B cell (primary cell): ENCODE measurements at regions not wholly inside any gene's neighbourhood (a gene's known extent, or its start where the extent isn't known, plus 50 kb on each side); places are given as distances from the start of the nearest gene placed in this dataset.

Experiments
- ATAC-seq: fragments of 200-7000 bp; cut with Tn5 transposase; one replicate; pipeline ENCODE4 v1.10.0; 2021; ENCODE audit warnings: low read depth, mild to moderate bottlenecking, moderate number of reproducible peaks, moderate library complexity
- CTCF ChIA-PET: fragments of 350-600 bp; sonication (Branson Sonifier 250); formaldehyde crosslinking; loops from one replicate; lab custom pipeline; 2021; ENCODE audit warnings: antibody characterized with exemption, inconsistent platforms; lab: Charles Lee
- POLR2A ChIA-PET: fragments of 350-600 bp; sonication (Branson Sonifier 250); formaldehyde crosslinking; loops from one replicate; lab custom pipeline; 2021; ENCODE audit warnings: antibody characterized with exemption; lab: Charles Lee
- DNase-seq: peaks from one replicate; pipeline ENCODE4 v3.0.0; 2013
- H2AFZ ChIP-seq: 2 replicates; pipeline ENCODE4 v1.6.1; 2012; ENCODE audit warnings: mild to moderate bottlenecking, low read depth, low read length; ENCODE audit not compliant: insufficient read depth, poor library complexity, severe bottlenecking
- H3K27ac ChIP-seq, 2 donors: 1 replicate in 1 of 2; 2 replicates in 1 of 2; pipeline ENCODE4 v1.5.1; 2012 to 2013; ENCODE audit warnings: low read length in 2 of 2, mild to moderate bottlenecking in 2 of 2, moderate library complexity in 1 of 2
- H3K27me3 ChIP-seq, 4 experiments: fragments of 200-600 bp in 1 of 4; sonication (generic) in 1 of 4; replicated peaks in 1 of 4; 1 replicate in 2 of 4; 2 replicates in 2 of 4; pipeline versions ENCODE4 v1.6.1 to v1.7.0; 2013 to 2016; ENCODE audit warnings: low read length in 3 of 4, mild to moderate bottlenecking in 2 of 4, mixed read lengths in 1 of 4, moderate library complexity in 1 of 4; ENCODE audit not compliant: insufficient read depth in 4 of 4, control insufficient read depth in 3 of 4; ENCODE audit errors: control extremely low read depth in 1 of 4
- H3K36me3 ChIP-seq, 2 experiments: replicated peaks in 1 of 2; 1 replicate in 1 of 2; 2 replicates in 1 of 2; pipeline versions ENCODE4 v1.6.1 to v1.7.1; 2013; ENCODE audit warnings: low read length in 1 of 2; ENCODE audit not compliant: insufficient read depth in 2 of 2, control insufficient read depth in 1 of 2; ENCODE audit errors: control extremely low read depth in 1 of 2, extremely low read depth in 1 of 2
- H3K4me1 ChIP-seq, 2 donors: fragments of 200-600 bp in 1 of 2; sonication (generic) in 1 of 2; 1 replicate in 1 of 2; 2 replicates in 1 of 2; pipeline versions ENCODE4 v1.5.1 to v1.6.1; 2013 to 2017; ENCODE audit warnings: low read length in 2 of 2; ENCODE audit not compliant: control insufficient read depth in 2 of 2, insufficient read depth in 2 of 2
- H3K4me2 ChIP-seq: replicated peaks from 2 replicates; pipeline ENCODE3; 2012; ENCODE audit warnings: mild to moderate bottlenecking, low read depth, low read length; ENCODE audit not compliant: poor library complexity, severe bottlenecking
- H3K4me3 ChIP-seq, 5 experiments: fragments of 200-600 bp in 1 of 5; sonication (generic) in 1 of 5; 1 replicate in 3 of 5; 2 replicates in 2 of 5; pipeline versions ENCODE4 v1.5.1 to v1.7.0; 2011 to 2016; ENCODE audit warnings: low read length in 4 of 5, mild to moderate bottlenecking in 4 of 5, low read depth in 2 of 5, control low read depth in 1 of 5, moderate library complexity in 1 of 5; ENCODE audit not compliant: insufficient read depth in 1 of 5; ENCODE audit errors: control extremely low read depth in 1 of 5, extremely low read depth in 1 of 5
- H3K79me2 ChIP-seq: fragments of 200-600 bp; sonication (generic); one replicate; pipeline ENCODE4 v1.6.0; 2016; ENCODE audit warnings: low read length; ENCODE audit not compliant: control insufficient read depth, insufficient read depth
- H3K9ac ChIP-seq: fragments of 200-600 bp; sonication (generic); 2 replicates; pipeline ENCODE4 v1.6.1; 2017; ENCODE audit warnings: mild to moderate bottlenecking, low read length, moderate library complexity
- H3K9me3 ChIP-seq, 3 donors: one replicate each; pipeline versions ENCODE4 v1.6.1 to v1.7.1; 2013; ENCODE audit warnings: low read length in 2 of 3; ENCODE audit not compliant: control insufficient read depth in 2 of 3, insufficient read depth in 1 of 3; ENCODE audit errors: control extremely low read depth in 1 of 3
- H4K20me1 ChIP-seq: 2 replicates; pipeline ENCODE4 v1.6.0; 2012; ENCODE audit warnings: mild to moderate bottlenecking, low read length; ENCODE audit not compliant: insufficient read depth, control insufficient read depth, poor library complexity, severe bottlenecking
- H3K27ac Mint-ChIP-seq: one replicate; pipeline ENCODE4 v1.8.0; 2021; ENCODE audit warnings: mixed read lengths
- H3K27me3 Mint-ChIP-seq: one replicate; pipeline ENCODE4 v1.8.0; 2021; ENCODE audit warnings: mixed read lengths
- H3K4me1 Mint-ChIP-seq: one replicate; pipeline ENCODE4 v1.8.0; 2021; ENCODE audit warnings: mixed read lengths
- H3K4me3 Mint-ChIP-seq: one replicate; pipeline ENCODE4 v1.8.0; 2021; ENCODE audit warnings: mixed read lengths
- H3K9me3 Mint-ChIP-seq: one replicate; pipeline ENCODE4 v1.8.0; 2022; ENCODE audit warnings: mixed read lengths; ENCODE audit not compliant: insufficient read depth
- EZH2 ChIP-seq: IDR thresholded peaks from 2 replicates; pipeline ENCODE4 v1.6.1; 2012; ENCODE audit warnings: borderline replicate concordance, low read depth, mild to moderate bottlenecking, moderate library complexity, low read length; ENCODE audit not compliant: insufficient read depth, poor library complexity, severe bottlenecking
- WGBS: methylation state at CpG from one replicate; pipeline ENCODE4 v1.1.5; 2013; ENCODE audit warnings: missing lambda C conversion rate; ENCODE audit not compliant: insufficient coverage; 5-methylcytosine and 5-hydroxymethylcytosine counted together
- intact Hi-C: fragments of 100-400 bp; cut with micrococcal nuclease; formaldehyde crosslinking; loops from one replicate; pipeline ENCODE4 v1.10.0; 2022
- TF ChIP-seq, protein P1 (sequence below): fragments of 200-600 bp; IDR thresholded peaks from one replicate; pipeline ENCODE4 v1.8.0; 2022; ENCODE audit warnings: antibody characterized with exemption, mild to moderate bottlenecking

DNA sequence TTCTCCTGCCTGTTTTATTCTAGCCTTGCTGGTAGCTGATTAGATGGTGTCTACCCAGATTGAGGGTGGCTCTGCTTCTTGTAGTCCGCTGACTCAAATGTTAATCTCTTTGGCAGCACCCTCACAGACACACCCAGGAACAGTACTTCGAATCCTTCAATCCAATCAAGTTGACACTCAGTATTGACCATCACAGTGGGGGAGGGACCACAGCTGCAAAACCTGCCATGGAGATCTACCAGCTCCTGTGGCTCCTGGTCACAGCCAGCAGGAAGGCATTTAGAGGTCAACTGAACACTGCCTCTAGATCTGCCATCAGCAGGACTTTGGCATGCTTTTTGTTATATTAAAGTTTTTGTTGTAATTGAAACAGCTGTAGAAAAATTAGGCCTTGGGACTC, 146.9 kb downstream of the RWDD3 start:
- H2AFZ ChIP-seq = no peak overlapping the region
- Mint-ChIP-seq H3K27ac (no peak overlapping the region), H3K9me3 (no peaks in the 10 kb centered on the region), H3K4me3 (no peak overlapping the region), H3K27me3 (no peaks in the 10 kb centered on the region), H3K4me1 (no peaks in the 10 kb centered on the region)
- no peaks in the 10 kb centered on the region for H3K36me3 ChIP-seq
- ChIA-PET CTCF (no interaction called here), POLR2A (no interaction called here)
- WGBS = 80% methylated on average over 1 of the region's 2 CpGs
- no peaks in the 10 kb centered on the region for H3K79me2 ChIP-seq
- no peaks in the 10 kb centered on the region for H4K20me1 ChIP-seq
- no peak overlapping the region for H3K9ac ChIP-seq
- H3K9me3 ChIP-seq = peaks cover 0 to 6% (median 0%) of the 10 kb centered on the region in 3 donors
- H3K4me2 ChIP-seq = no peak overlapping the region
- H3K4me1 ChIP-seq = no peaks in the 10 kb centered on the region
- TF ChIP-seq, protein P1, sequence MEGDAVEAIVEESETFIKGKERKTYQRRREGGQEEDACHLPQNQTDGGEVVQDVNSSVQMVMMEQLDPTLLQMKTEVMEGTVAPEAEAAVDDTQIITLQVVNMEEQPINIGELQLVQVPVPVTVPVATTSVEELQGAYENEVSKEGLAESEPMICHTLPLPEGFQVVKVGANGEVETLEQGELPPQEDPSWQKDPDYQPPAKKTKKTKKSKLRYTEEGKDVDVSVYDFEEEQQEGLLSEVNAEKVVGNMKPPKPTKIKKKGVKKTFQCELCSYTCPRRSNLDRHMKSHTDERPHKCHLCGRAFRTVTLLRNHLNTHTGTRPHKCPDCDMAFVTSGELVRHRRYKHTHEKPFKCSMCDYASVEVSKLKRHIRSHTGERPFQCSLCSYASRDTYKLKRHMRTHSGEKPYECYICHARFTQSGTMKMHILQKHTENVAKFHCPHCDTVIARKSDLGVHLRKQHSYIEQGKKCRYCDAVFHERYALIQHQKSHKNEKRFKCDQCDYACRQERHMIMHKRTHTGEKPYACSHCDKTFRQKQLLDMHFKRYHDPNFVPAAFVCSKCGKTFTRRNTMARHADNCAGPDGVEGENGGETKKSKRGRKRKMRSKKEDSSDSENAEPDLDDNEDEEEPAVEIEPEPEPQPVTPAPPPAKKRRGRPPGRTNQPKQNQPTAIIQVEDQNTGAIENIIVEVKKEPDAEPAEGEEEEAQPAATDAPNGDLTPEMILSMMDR = no peak
- no peak for TF ChIP-seq EZH2
- no peak overlapping the region for H3K4me3 ChIP-seq
- ATAC-seq (no peak), DNase-seq (no peak)
- intact Hi-C loops = no loop called here
- H3K27me3 ChIP-seq = no peaks in the 10 kb centered on the region
- no peak overlapping the region for H3K27ac ChIP-seq

DNA sequence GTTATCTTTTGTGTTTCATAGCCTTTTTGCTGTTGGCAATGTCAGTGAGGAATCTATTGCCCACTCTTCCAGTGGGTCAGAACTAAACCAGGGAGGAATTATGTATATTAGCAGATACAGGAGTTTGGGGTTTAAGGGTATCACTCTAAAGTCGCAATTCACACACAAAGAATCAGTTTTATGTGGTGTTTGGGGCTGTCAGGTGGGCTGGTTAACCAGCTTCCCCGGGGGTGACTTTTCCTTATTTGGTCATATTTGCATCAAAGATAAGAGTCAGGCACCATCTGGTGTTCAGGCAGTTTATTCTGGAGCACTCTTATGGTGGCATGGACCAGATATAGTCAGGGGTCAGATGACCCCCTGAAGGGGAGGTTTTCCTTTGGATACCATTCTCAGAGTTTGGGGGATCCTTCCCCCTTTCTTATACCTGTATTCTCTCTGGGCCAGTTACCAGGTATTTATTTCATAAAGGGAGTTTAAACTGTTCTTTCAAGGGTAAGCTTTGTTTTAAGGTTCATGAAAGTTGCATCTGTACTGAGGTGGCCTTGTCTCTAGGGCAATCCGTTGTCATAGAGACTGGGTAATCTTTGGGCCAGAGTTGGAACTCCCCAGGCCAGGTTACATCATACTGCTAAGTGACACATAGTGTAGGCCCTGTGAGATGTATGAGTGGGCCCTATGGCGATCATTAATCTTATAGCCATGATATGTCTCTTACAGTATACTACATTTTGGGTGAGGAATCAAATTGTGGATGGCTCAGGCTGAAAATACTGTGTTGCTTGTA, 148.2 kb downstream of the RWDD3 start:
- no peak overlapping the region for H3K9ac ChIP-seq
- no peak overlapping the region for H3K27ac ChIP-seq
- H3K4me3 ChIP-seq = no peak overlapping the region
- no peak overlapping the region for H3K4me2 ChIP-seq
- H3K9me3 Mint-ChIP-seq = no peaks in the 10 kb centered on the region
- H3K4me1 ChIP-seq = no peaks in the 10 kb centered on the region
- H3K27me3 Mint-ChIP-seq = no peaks in the 10 kb centered on the region
- intact Hi-C loops = no loop called here
- 79% methylated on average over 2 of the region's 4 CpGs for WGBS
- H3K27ac Mint-ChIP-seq = no peak overlapping the region
- no peaks in the 10 kb centered on the region for H3K27me3 ChIP-seq
- H3K4me1 Mint-ChIP-seq = no peaks in the 10 kb centered on the region
- no peaks in the 10 kb centered on the region for H3K79me2 ChIP-seq
- ChIA-PET POLR2A (no interaction called here), CTCF (no interaction called here)
- H2AFZ ChIP-seq = no peak overlapping the region
- no peaks in the 10 kb centered on the region for H3K36me3 ChIP-seq
- ATAC-seq = no peak
- peaks cover 0 to 6% (median 0%) of the 10 kb centered on the region in 3 donors for H3K9me3 ChIP-seq
- no peaks in the 10 kb centered on the region for H4K20me1 ChIP-seq
- no peak for TF ChIP-seq EZH2
- TF ChIP-seq, protein P1 = no peak
- no peak overlapping the region for H3K4me3 Mint-ChIP-seq
- DNase-seq = no peak
